ENCODE measurements at regions not wholly inside any gene's neighbourhood (a gene's known extent, or its start where the extent isn't known, plus 50 kb on each side); places are given as distances from the start of the nearest gene placed in this dataset.

GRCh38 chr14:53325176-53325806, 172.2 kb upstream of the DDHD1 start:
- Histone ChIP-seq H3K4me3 (ENCODE audit: low read depth, low read length) (no peak overlapping the region), H3K27me3 (ENCODE audit: control insufficient read depth, insufficient read depth, low read length) (no peaks in the 10 kb centered on the region), H3K36me3 (ENCODE audit: control insufficient read depth, insufficient read depth, low read length) (no peaks in the 10 kb centered on the region)
- ChIA-PET POLR2A (no interaction called here), CTCF (interaction anchor here (0.8 to 3.2 kb wide), 8 partner anchors 9 to 862 kb away, joined by 3 to 19 read pairs (median 4); no protein-coding TSS in a partner anchor)
- TF ChIP-seq CTCF (IDR thresholded peaks at IDR 0.05; ENCODE audit: insufficient read depth, low read depth, low read length), result 0 out of 2 replicates have a peak, but pooled peaks have one; percentile 25
- no peak for DNase-seq (ENCODE audit: low read depth)

GRCh38 chr14:53316504-53316903, 163.4 kb upstream of the DDHD1 start:
- CTCF ChIA-PET, result interaction anchor here (1.0 to 4.0 kb wide), 3 partner anchors 9 to 21 kb away, joined by 3 to 24 read pairs (median 5); no protein-coding TSS in a partner anchor
- TF ChIP-seq CTCF (IDR thresholded peaks at IDR 0.05; ENCODE audit: insufficient read depth, low read depth, low read length), result no peak

GRCh38 chr14:53310412-53310811, 157.3 kb upstream of the DDHD1 start:
- ChIA-PET POLR2A (no interaction called here), CTCF (interaction anchor here (1.6 kb wide), 1 partner anchor 15 kb away, joined by 4 read pairs; no protein-coding TSS in a partner anchor)
- peaks cover 1% of the 10 kb centered on the region for H3K27me3 ChIP-seq (ENCODE audit: control insufficient read depth, insufficient read depth, low read length)
- H3K36me3 ChIP-seq (ENCODE audit: control insufficient read depth, insufficient read depth, low read length), result no peaks in the 10 kb centered on the region
- no peak for TF ChIP-seq CTCF (IDR thresholded peaks at IDR 0.05; ENCODE audit: insufficient read depth, low read depth, low read length)
- no peak overlapping the region for H3K4me3 ChIP-seq (ENCODE audit: low read depth, low read length)
- DNase-seq (ENCODE audit: low read depth), result no peak

More at GRCh38 chr14:53316504-53316903, 163.4 kb upstream of the DDHD1 start:
- H3K36me3 ChIP-seq (ENCODE audit: control insufficient read depth, insufficient read depth, low read length), result no peaks in the 10 kb centered on the region
- H3K27me3 ChIP-seq (ENCODE audit: control insufficient read depth, insufficient read depth, low read length), result no peaks in the 10 kb centered on the region
- no peak for DNase-seq (ENCODE audit: low read depth)
- H3K4me3 ChIP-seq (ENCODE audit: low read depth, low read length), result no peak overlapping the region
- POLR2A ChIA-PET, result no interaction called here

GRCh38 chr14:53306911-53307310, 153.8 kb upstream of the DDHD1 start:
- ChIA-PET POLR2A (no interaction called here), CTCF (interaction anchor here (0.6 to 4.2 kb wide), 12 partner anchors 9 to 1044 kb away, joined by 3 to 38 read pairs (median 3); no protein-coding TSS in a partner anchor)
- Histone ChIP-seq H3K27me3 (ENCODE audit: control insufficient read depth, insufficient read depth, low read length) (peaks cover 3% of the 10 kb centered on the region), H3K36me3 (ENCODE audit: control insufficient read depth, insufficient read depth, low read length) (no peaks in the 10 kb centered on the region), H3K4me3 (ENCODE audit: low read depth, low read length) (no peak overlapping the region)
- DNase-seq (ENCODE audit: low read depth), result no peak
- TF ChIP-seq CTCF (IDR thresholded peaks at IDR 0.05; ENCODE audit: insufficient read depth, low read depth, low read length), result no peak

GRCh38 chr14:53306267-53306721, 153.2 kb upstream of the DDHD1 start:
- DNase-seq (ENCODE audit: low read depth), result no peak
- CTCF ChIA-PET, result interaction anchor here (0.6 to 4.2 kb wide), 23 partner anchors 10 to 1047 kb away, joined by 3 to 38 read pairs (median 3); no protein-coding TSS in a partner anchor
- Histone ChIP-seq H3K36me3 (ENCODE audit: control insufficient read depth, insufficient read depth, low read length) (no peaks in the 10 kb centered on the region), H3K4me3 (ENCODE audit: low read depth, low read length) (peak overlapping the region; percentile 38), H3K27me3 (ENCODE audit: control insufficient read depth, insufficient read depth, low read length) (peaks cover 3% of the 10 kb centered on the region)
- peak; percentile 79 for TF ChIP-seq CTCF (IDR thresholded peaks at IDR 0.05; ENCODE audit: insufficient read depth, low read depth, low read length)
- POLR2A ChIA-PET, result no interaction called here

All from BJ (cell line).